ENCODE measurements at regions not wholly inside any gene's neighbourhood (a gene's known extent, or its start where the extent isn't known, plus 50 kb on each side); places are given as distances from the start of the nearest gene placed in this dataset.

- TF ChIP-seq CTCF (IDR thresholded peaks at IDR 0.05; ENCODE audit: low read depth, low read length): no peak
- Histone ChIP-seq H3K9me3 (ENCODE audit: low read depth) (no peaks in the 10 kb centered on the region), H3K27me3 (no peaks in the 10 kb centered on the region), H3K36me3 (no peaks in the 10 kb centered on the region), H3K4me1 (ENCODE audit: low read depth) (no peaks in the 10 kb centered on the region), H3K4me3 (no peak overlapping the region), H3K27ac (no peak overlapping the region)
- DNase-seq (ENCODE audit: low read depth in 1 of 2, low spot score in 1 of 2): no peak
Observed at GRCh38 chr16:26281381-26282110, 589.8 kb downstream of the HS3ST4 start.

- no peaks in the 10 kb centered on the region for H3K27me3 ChIP-seq
- DNase-seq (ENCODE audit: low read depth in 1 of 2, low spot score in 1 of 2): no peak
- no peaks in the 10 kb centered on the region for H3K4me1 ChIP-seq (ENCODE audit: low read depth)
- no peak overlapping the region for H3K27ac ChIP-seq
- no peak for TF ChIP-seq CTCF (IDR thresholded peaks at IDR 0.05; ENCODE audit: low read depth, low read length)
- H3K4me3 ChIP-seq: no peak overlapping the region
- H3K36me3 ChIP-seq: no peaks in the 10 kb centered on the region
- no peaks in the 10 kb centered on the region for H3K9me3 ChIP-seq (ENCODE audit: low read depth)
Observed at GRCh38 chr16:26295625-26296304, 604.0 kb downstream of the HS3ST4 start.

GRCh38 chr16:26301516-26301915 lies 609.8 kb downstream of the HS3ST4 start:
- no peak overlapping the region for H3K4me3 ChIP-seq

GRCh38 chr16:26316683-26317464 lies 625.1 kb downstream of the HS3ST4 start:
- no peaks in the 10 kb centered on the region for H3K27me3 ChIP-seq
- H3K9me3 ChIP-seq (ENCODE audit: low read depth): no peaks in the 10 kb centered on the region
- peak in 1 of 2 donors; percentile 80 for DNase-seq (ENCODE audit: low read depth in 1 of 2, low spot score in 1 of 2)
- H3K4me3 ChIP-seq: no peak overlapping the region
- no peak for TF ChIP-seq CTCF (IDR thresholded peaks at IDR 0.05; ENCODE audit: low read depth, low read length)
- H3K36me3 ChIP-seq: no peaks in the 10 kb centered on the region
- H3K4me1 ChIP-seq (ENCODE audit: low read depth): no peaks in the 10 kb centered on the region
- no peak overlapping the region for H3K27ac ChIP-seq

More at GRCh38 chr16:26301516-26301915, 609.8 kb downstream of the HS3ST4 start:
- Histone ChIP-seq H3K36me3 (no peaks in the 10 kb centered on the region), H3K9me3 (ENCODE audit: low read depth) (no peaks in the 10 kb centered on the region), H3K27me3 (no peaks in the 10 kb centered on the region), H3K27ac (no peak overlapping the region), H3K4me1 (ENCODE audit: low read depth) (no peaks in the 10 kb centered on the region)
- TF ChIP-seq CTCF (IDR thresholded peaks at IDR 0.05; ENCODE audit: low read depth, low read length): no peak
- no peak for DNase-seq (ENCODE audit: low read depth in 1 of 2, low spot score in 1 of 2)

GRCh38 chr16:26317885-26318284 lies 626.1 kb downstream of the HS3ST4 start:
- no peaks in the 10 kb centered on the region for H3K36me3 ChIP-seq
- TF ChIP-seq CTCF (IDR thresholded peaks at IDR 0.05; ENCODE audit: low read depth, low read length): no peak
- no peak overlapping the region for H3K27ac ChIP-seq
- DNase-seq (ENCODE audit: low read depth in 1 of 2, low spot score in 1 of 2): no peak
- no peak overlapping the region for H3K4me3 ChIP-seq
- H3K4me1 ChIP-seq (ENCODE audit: low read depth): no peaks in the 10 kb centered on the region
- no peaks in the 10 kb centered on the region for H3K27me3 ChIP-seq
- H3K9me3 ChIP-seq (ENCODE audit: low read depth): no peaks in the 10 kb centered on the region
